ENCODE measurements at regions not wholly inside any gene's neighbourhood (a gene's known extent, or its start where the extent isn't known, plus 50 kb on each side); places are given as distances from the start of the nearest gene placed in this dataset.

DNA sequence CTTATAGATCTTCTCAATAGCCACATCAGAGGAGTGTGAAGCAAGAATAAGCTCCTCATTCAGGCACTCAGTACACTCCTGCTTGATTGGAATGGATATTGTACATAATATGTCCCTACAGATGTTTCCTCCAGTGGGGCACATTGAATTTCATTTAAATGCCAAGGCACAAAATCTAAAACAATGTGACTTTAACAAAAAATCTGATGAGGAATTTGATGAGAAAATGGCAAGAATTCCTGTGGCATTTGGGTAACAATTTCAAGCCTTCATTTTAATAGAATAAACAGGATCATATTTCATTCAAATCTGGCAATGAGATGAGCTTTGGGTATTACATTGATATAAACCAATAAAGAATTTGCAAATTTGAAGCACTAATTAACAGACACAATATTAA lies 307.7 kb upstream of the PKN2 start:
- TF ChIP-seq, protein P1, sequence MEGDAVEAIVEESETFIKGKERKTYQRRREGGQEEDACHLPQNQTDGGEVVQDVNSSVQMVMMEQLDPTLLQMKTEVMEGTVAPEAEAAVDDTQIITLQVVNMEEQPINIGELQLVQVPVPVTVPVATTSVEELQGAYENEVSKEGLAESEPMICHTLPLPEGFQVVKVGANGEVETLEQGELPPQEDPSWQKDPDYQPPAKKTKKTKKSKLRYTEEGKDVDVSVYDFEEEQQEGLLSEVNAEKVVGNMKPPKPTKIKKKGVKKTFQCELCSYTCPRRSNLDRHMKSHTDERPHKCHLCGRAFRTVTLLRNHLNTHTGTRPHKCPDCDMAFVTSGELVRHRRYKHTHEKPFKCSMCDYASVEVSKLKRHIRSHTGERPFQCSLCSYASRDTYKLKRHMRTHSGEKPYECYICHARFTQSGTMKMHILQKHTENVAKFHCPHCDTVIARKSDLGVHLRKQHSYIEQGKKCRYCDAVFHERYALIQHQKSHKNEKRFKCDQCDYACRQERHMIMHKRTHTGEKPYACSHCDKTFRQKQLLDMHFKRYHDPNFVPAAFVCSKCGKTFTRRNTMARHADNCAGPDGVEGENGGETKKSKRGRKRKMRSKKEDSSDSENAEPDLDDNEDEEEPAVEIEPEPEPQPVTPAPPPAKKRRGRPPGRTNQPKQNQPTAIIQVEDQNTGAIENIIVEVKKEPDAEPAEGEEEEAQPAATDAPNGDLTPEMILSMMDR (IDR thresholded peaks at IDR 0.05; ENCODE audit: low read length) = no peak
- no peak for TF ChIP-seq EZH2 (IDR thresholded peaks at IDR 0.05; ENCODE audit: borderline replicate concordance, low read length)

Data from OCI-LY1 (cell line).